ENCODE measurements at regions not wholly inside any gene's neighbourhood (a gene's known extent, or its start where the extent isn't known, plus 50 kb on each side); places are given as distances from the start of the nearest gene placed in this dataset.

GRCh38 chr18:64238076-64238475, 89.2 kb upstream of the LINC00305 start:
- TF ChIP-seq POLR2A (IDR thresholded peaks at IDR 0.05; ENCODE audit: insufficient read depth in 1 of 2, low read depth in 2 of 2, low read length in 2 of 2) (no peak), PHF8 (CRISPR knock-in tag; IDR thresholded peaks at IDR 0.05) (no peak), CEBPB (IDR thresholded peaks at IDR 0.05; ENCODE audit: borderline replicate concordance, low read depth, low read length) (no peak), GFI1 (CRISPR knock-in tag; IDR thresholded peaks at IDR 0.05; ENCODE audit: borderline replicate concordance) (no peak), POLR2AphosphoS5 (IDR thresholded peaks at IDR 0.05; ENCODE audit: low read depth, low read length) (no peak), HMG20A (CRISPR knock-in tag; IDR thresholded peaks at IDR 0.05; ENCODE audit: borderline replicate concordance) (no peak), SPEN (CRISPR knock-in tag; IDR thresholded peaks at IDR 0.05; ENCODE audit: low read depth) (no peak)
- TF ChIP-seq, protein P1, sequence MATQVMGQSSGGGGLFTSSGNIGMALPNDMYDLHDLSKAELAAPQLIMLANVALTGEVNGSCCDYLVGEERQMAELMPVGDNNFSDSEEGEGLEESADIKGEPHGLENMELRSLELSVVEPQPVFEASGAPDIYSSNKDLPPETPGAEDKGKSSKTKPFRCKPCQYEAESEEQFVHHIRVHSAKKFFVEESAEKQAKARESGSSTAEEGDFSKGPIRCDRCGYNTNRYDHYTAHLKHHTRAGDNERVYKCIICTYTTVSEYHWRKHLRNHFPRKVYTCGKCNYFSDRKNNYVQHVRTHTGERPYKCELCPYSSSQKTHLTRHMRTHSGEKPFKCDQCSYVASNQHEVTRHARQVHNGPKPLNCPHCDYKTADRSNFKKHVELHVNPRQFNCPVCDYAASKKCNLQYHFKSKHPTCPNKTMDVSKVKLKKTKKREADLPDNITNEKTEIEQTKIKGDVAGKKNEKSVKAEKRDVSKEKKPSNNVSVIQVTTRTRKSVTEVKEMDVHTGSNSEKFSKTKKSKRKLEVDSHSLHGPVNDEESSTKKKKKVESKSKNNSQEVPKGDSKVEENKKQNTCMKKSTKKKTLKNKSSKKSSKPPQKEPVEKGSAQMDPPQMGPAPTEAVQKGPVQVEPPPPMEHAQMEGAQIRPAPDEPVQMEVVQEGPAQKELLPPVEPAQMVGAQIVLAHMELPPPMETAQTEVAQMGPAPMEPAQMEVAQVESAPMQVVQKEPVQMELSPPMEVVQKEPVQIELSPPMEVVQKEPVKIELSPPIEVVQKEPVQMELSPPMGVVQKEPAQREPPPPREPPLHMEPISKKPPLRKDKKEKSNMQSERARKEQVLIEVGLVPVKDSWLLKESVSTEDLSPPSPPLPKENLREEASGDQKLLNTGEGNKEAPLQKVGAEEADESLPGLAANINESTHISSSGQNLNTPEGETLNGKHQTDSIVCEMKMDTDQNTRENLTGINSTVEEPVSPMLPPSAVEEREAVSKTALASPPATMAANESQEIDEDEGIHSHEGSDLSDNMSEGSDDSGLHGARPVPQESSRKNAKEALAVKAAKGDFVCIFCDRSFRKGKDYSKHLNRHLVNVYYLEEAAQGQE (IDR thresholded peaks at IDR 0.05; ENCODE audit: borderline replicate concordance in 1 of 2, low read depth in 1 of 2, low read length in 2 of 2): no peak
- TF ChIP-seq, protein P2, sequence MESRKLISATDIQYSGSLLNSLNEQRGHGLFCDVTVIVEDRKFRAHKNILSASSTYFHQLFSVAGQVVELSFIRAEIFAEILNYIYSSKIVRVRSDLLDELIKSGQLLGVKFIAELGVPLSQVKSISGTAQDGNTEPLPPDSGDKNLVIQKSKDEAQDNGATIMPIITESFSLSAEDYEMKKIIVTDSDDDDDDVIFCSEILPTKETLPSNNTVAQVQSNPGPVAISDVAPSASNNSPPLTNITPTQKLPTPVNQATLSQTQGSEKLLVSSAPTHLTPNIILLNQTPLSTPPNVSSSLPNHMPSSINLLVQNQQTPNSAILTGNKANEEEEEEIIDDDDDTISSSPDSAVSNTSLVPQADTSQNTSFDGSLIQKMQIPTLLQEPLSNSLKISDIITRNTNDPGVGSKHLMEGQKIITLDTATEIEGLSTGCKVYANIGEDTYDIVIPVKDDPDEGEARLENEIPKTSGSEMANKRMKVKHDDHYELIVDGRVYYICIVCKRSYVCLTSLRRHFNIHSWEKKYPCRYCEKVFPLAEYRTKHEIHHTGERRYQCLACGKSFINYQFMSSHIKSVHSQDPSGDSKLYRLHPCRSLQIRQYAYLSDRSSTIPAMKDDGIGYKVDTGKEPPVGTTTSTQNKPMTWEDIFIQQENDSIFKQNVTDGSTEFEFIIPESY (CRISPR knock-in tag; IDR thresholded peaks at IDR 0.05): no peak
- TF ChIP-seq, protein P3, sequence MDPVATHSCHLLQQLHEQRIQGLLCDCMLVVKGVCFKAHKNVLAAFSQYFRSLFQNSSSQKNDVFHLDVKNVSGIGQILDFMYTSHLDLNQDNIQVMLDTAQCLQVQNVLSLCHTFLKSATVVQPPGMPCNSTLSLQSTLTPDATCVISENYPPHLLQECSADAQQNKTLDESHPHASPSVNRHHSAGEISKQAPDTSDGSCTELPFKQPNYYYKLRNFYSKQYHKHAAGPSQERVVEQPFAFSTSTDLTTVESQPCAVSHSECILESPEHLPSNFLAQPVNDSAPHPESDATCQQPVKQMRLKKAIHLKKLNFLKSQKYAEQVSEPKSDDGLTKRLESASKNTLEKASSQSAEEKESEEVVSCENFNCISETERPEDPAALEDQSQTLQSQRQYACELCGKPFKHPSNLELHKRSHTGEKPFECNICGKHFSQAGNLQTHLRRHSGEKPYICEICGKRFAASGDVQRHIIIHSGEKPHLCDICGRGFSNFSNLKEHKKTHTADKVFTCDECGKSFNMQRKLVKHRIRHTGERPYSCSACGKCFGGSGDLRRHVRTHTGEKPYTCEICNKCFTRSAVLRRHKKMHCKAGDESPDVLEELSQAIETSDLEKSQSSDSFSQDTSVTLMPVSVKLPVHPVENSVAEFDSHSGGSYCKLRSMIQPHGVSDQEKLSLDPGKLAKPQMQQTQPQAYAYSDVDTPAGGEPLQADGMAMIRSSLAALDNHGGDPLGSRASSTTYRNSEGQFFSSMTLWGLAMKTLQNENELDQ (CRISPR knock-in tag; IDR thresholded peaks at IDR 0.05; ENCODE audit: borderline replicate concordance): no peak
- TF ChIP-seq, protein P4, sequence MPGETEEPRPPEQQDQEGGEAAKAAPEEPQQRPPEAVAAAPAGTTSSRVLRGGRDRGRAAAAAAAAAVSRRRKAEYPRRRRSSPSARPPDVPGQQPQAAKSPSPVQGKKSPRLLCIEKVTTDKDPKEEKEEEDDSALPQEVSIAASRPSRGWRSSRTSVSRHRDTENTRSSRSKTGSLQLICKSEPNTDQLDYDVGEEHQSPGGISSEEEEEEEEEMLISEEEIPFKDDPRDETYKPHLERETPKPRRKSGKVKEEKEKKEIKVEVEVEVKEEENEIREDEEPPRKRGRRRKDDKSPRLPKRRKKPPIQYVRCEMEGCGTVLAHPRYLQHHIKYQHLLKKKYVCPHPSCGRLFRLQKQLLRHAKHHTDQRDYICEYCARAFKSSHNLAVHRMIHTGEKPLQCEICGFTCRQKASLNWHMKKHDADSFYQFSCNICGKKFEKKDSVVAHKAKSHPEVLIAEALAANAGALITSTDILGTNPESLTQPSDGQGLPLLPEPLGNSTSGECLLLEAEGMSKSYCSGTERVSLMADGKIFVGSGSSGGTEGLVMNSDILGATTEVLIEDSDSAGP (CRISPR knock-in tag; IDR thresholded peaks at IDR 0.05; ENCODE audit: borderline replicate concordance): no peak
- TF ChIP-seq, protein P5, sequence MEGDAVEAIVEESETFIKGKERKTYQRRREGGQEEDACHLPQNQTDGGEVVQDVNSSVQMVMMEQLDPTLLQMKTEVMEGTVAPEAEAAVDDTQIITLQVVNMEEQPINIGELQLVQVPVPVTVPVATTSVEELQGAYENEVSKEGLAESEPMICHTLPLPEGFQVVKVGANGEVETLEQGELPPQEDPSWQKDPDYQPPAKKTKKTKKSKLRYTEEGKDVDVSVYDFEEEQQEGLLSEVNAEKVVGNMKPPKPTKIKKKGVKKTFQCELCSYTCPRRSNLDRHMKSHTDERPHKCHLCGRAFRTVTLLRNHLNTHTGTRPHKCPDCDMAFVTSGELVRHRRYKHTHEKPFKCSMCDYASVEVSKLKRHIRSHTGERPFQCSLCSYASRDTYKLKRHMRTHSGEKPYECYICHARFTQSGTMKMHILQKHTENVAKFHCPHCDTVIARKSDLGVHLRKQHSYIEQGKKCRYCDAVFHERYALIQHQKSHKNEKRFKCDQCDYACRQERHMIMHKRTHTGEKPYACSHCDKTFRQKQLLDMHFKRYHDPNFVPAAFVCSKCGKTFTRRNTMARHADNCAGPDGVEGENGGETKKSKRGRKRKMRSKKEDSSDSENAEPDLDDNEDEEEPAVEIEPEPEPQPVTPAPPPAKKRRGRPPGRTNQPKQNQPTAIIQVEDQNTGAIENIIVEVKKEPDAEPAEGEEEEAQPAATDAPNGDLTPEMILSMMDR (CRISPR knock-in tag; IDR thresholded peaks at IDR 0.05): no peak
